IPS DF 6.9 (cell line): ENCODE measurements at regions not wholly inside any gene's neighbourhood (a gene's known extent, or its start where the extent isn't known, plus 50 kb on each side); places are given as distances from the start of the nearest gene placed in this dataset.
"Not testable (repeated sequence)": the region's sequence is repeated elsewhere in the genome, so short reads cannot be mapped to it uniquely, and the experiment has no call there.

Source experiments
- DNase-seq: peaks from one replicate; pipeline ENCODE4 v3.0.0-alpha.2; 2013; ENCODE audit warnings: low read depth, low spot score
- H3K27ac ChIP-seq: one replicate; pipeline ENCODE4 v1.5.1; 2013; ENCODE audit warnings: low read length, control low read depth
- H3K27me3 ChIP-seq: 2 replicates; pipeline ENCODE4 v1.6.1; 2013; ENCODE audit warnings: mild to moderate bottlenecking, low read length; ENCODE audit not compliant: control insufficient read depth, insufficient read depth
- H3K36me3 ChIP-seq: 2 replicates; pipeline ENCODE4 v1.6.1; 2013; ENCODE audit warnings: low read length; ENCODE audit not compliant: control insufficient read depth, insufficient read depth
- H3K4me1 ChIP-seq: 2 replicates; pipeline ENCODE4 v1.6.1; 2013; ENCODE audit warnings: low read length; ENCODE audit not compliant: control insufficient read depth, insufficient read depth
- H3K4me3 ChIP-seq: 2 replicates; pipeline ENCODE4 v1.5.1; 2013; ENCODE audit warnings: mild to moderate bottlenecking, low read length
- H3K9me3 ChIP-seq: 2 replicates; pipeline ENCODE4 v1.6.1; 2013; ENCODE audit warnings: low read length, inconsistent platforms; ENCODE audit not compliant: control insufficient read depth, insufficient read depth
- WGBS: extraction: QIAGEN DNeasy Blood & Tissue Kit; methylation state at CpG from one replicate; pipeline ENCODE4 v1.1.7; 2013; ENCODE audit warnings: mixed read lengths, missing lambda C conversion rate; ENCODE audit not compliant: insufficient read length, insufficient coverage; 5-methylcytosine and 5-hydroxymethylcytosine counted together

- DNase-seq, result no peak
- no peak overlapping the region for H3K27ac ChIP-seq
- H3K4me1 ChIP-seq, result no peaks in the 10 kb centered on the region
- H3K27me3 ChIP-seq, result no peaks in the 10 kb centered on the region
- no peaks in the 10 kb centered on the region for H3K36me3 ChIP-seq
- no peaks in the 10 kb centered on the region for H3K9me3 ChIP-seq
- no CpG with 5 or more reads among the region's 2 CpGs for WGBS
- H3K4me3 ChIP-seq, result no peak overlapping the region
Measured at GRCh38 chr5:15368835-15369234, 131.1 kb upstream of the FBXL7 start.

GRCh38 chr5:15367489-15367888 is 132.5 kb upstream of the FBXL7 start:
- no peak for DNase-seq
- Histone ChIP-seq H3K9me3 (no peaks in the 10 kb centered on the region), H3K4me1 (no peaks in the 10 kb centered on the region), H3K27ac (no peak overlapping the region), H3K36me3 (no peaks in the 10 kb centered on the region), H3K4me3 (no peak overlapping the region), H3K27me3 (no peaks in the 10 kb centered on the region)
- no CpG with 5 or more reads among the region's 3 CpGs for WGBS

GRCh38 chr5:15366676-15367391 is 133.1 kb upstream of the FBXL7 start:
- H3K9me3 ChIP-seq, result no peaks in the 10 kb centered on the region
- H3K27ac ChIP-seq, result no peak overlapping the region
- H3K36me3 ChIP-seq, result no peaks in the 10 kb centered on the region
- H3K27me3 ChIP-seq, result no peaks in the 10 kb centered on the region
- no CpG with 5 or more reads among the region's 6 CpGs for WGBS
- no peak for DNase-seq
- H3K4me3 ChIP-seq, result no peak overlapping the region
- H3K4me1 ChIP-seq, result no peaks in the 10 kb centered on the region

- no peak for DNase-seq
- no peak overlapping the region for H3K27ac ChIP-seq
- no peaks in the 10 kb centered on the region for H3K36me3 ChIP-seq
- no peaks in the 10 kb centered on the region for H3K4me1 ChIP-seq
- H3K9me3 ChIP-seq, result no peaks in the 10 kb centered on the region
- H3K4me3 ChIP-seq, result no peak overlapping the region
- no peaks in the 10 kb centered on the region for H3K27me3 ChIP-seq
Measured at GRCh38 chr5:15365070-15365469, 134.9 kb upstream of the FBXL7 start.

- H3K9me3 ChIP-seq, result no peaks in the 10 kb centered on the region
- no peaks in the 10 kb centered on the region for H3K36me3 ChIP-seq
- no CpG with 5 or more reads among the region's 2 CpGs for WGBS
- no peak for DNase-seq
- H3K4me1 ChIP-seq, result no peaks in the 10 kb centered on the region
- no peak overlapping the region for H3K4me3 ChIP-seq
- no peak overlapping the region for H3K27ac ChIP-seq
- H3K27me3 ChIP-seq, result no peaks in the 10 kb centered on the region
Measured at GRCh38 chr5:15363601-15364000, 136.4 kb upstream of the FBXL7 start.

- DNase-seq, H3K27ac ChIP-seq, H3K9me3 ChIP-seq, H3K4me1 ChIP-seq, H3K27me3 ChIP-seq, H3K36me3 ChIP-seq, H3K4me3 ChIP-seq: not testable (repeated sequence)
- no CpG with 5 or more reads among the region's 4 CpGs for WGBS
Measured at GRCh38 chr5:15357092-15357453, 142.9 kb upstream of the FBXL7 start.

GRCh38 chr5:15356308-15357091 is 143.5 kb upstream of the FBXL7 start:
- H3K36me3 ChIP-seq, H3K4me3 ChIP-seq, DNase-seq, H3K4me1 ChIP-seq, H3K27me3 ChIP-seq, H3K9me3 ChIP-seq, H3K27ac ChIP-seq: not testable (repeated sequence)
- WGBS, result no CpG with 5 or more reads among the region's 4 CpGs

- WGBS, result no CpG with 5 or more reads among the region's 6 CpGs
- H3K27me3 ChIP-seq, result no peaks in the 10 kb centered on the region
- H3K9me3 ChIP-seq, result no peaks in the 10 kb centered on the region
- no peak for DNase-seq
- H3K4me3 ChIP-seq, result no peak overlapping the region
- H3K36me3 ChIP-seq, result no peaks in the 10 kb centered on the region
- H3K27ac ChIP-seq, result no peak overlapping the region
- H3K4me1 ChIP-seq, result no peaks in the 10 kb centered on the region
Measured at GRCh38 chr5:15354021-15354420, 146.0 kb upstream of the FBXL7 start.

GRCh38 chr5:15353086-15353645 is 146.8 kb upstream of the FBXL7 start:
- no CpG with 5 or more reads among the region's 3 CpGs for WGBS
- no peaks in the 10 kb centered on the region for H3K36me3 ChIP-seq

GRCh38 chr5:15350614-15351013 is 149.4 kb upstream of the FBXL7 start:
- H3K27ac ChIP-seq, result no peak overlapping the region
- WGBS, result no CpG with 5 or more reads among the region's 1 CpG
- no peaks in the 10 kb centered on the region for H3K4me1 ChIP-seq
- no peak overlapping the region for H3K4me3 ChIP-seq
- H3K36me3 ChIP-seq, result no peaks in the 10 kb centered on the region
- H3K27me3 ChIP-seq, result no peaks in the 10 kb centered on the region
- no peaks in the 10 kb centered on the region for H3K9me3 ChIP-seq
- DNase-seq, result no peak

More at GRCh38 chr5:15353086-15353645, 146.8 kb upstream of the FBXL7 start:
- DNase-seq, result no peak
- Histone ChIP-seq H3K27ac (no peak overlapping the region), H3K27me3 (no peaks in the 10 kb centered on the region), H3K9me3 (no peaks in the 10 kb centered on the region), H3K4me3 (no peak overlapping the region), H3K4me1 (no peaks in the 10 kb centered on the region)
